Keratinocyte (primary cell): ENCODE measurements at regions not wholly inside any gene's neighbourhood (a gene's known extent, or its start where the extent isn't known, plus 50 kb on each side); places are given as distances from the start of the nearest gene placed in this dataset.

Experiments used
- DNase-seq: peaks from one replicate; pipeline ENCODE4 v3.0.0-alpha.2; 2011; ENCODE audit warnings: low read depth, missing footprints, low spot score
- FAIRE-seq: peaks from 2 replicates; lab custom pipeline; 2011; peaks lifted over from hg19 to GRCh38; lab: Jason Lieb, UNC
- H2AFZ ChIP-seq: 2 replicates; pipeline ENCODE4 v1.6.0; 2012; ENCODE audit warnings: low read length, control low read depth, inconsistent platforms; ENCODE audit not compliant: control insufficient read depth
- H3K27ac ChIP-seq: 2 replicates; pipeline ENCODE4 v1.5.1; 2011; ENCODE audit warnings: low read length; ENCODE audit not compliant: control insufficient read depth, insufficient read depth
- H3K27me3 ChIP-seq: 3 replicates; pipeline ENCODE4 v1.6.0; 2011; ENCODE audit warnings: low read length; ENCODE audit not compliant: control insufficient read depth, insufficient read depth; ENCODE audit errors: extremely low read depth
- H3K36me3 ChIP-seq, 2 experiments: 2 replicates in 1 of 2; 3 replicates in 1 of 2; pipeline ENCODE4 v1.5.1; 2011; ENCODE audit warnings: low read length in 2 of 2, mild to moderate bottlenecking in 1 of 2; ENCODE audit not compliant: control insufficient read depth in 2 of 2, insufficient read depth in 2 of 2; ENCODE audit errors: extremely low read depth in 1 of 2
- H3K4me1 ChIP-seq: 3 replicates; pipeline ENCODE4 v1.5.1; 2011; ENCODE audit warnings: low read length; ENCODE audit not compliant: control insufficient read depth, insufficient read depth; ENCODE audit errors: extremely low read depth
- H3K4me2 ChIP-seq: 3 replicates; pipeline ENCODE4 v1.6.0; 2011; ENCODE audit warnings: low read depth, low read length; ENCODE audit not compliant: control insufficient read depth, insufficient read depth; ENCODE audit errors: extremely low read depth
- H3K4me3 ChIP-seq, 3 experiments: fragments of 200-600 bp in 1 of 3; sonication (generic) in 1 of 3; 2 replicates in 2 of 3; 3 replicates in 1 of 3; pipeline ENCODE4 v1.5.1; 2011 to 2016; ENCODE audit warnings: low read length in 3 of 3, mild to moderate bottlenecking in 3 of 3, control low read depth in 2 of 3, inconsistent platforms in 1 of 3, low read depth in 1 of 3, mixed read lengths in 1 of 3, mixed run types in 1 of 3, moderate library complexity in 1 of 3; ENCODE audit not compliant: control insufficient read depth in 2 of 3, insufficient read depth in 2 of 3; ENCODE audit errors: extremely low read depth in 1 of 3
- H3K79me2 ChIP-seq: 2 replicates; pipeline ENCODE4 v1.6.0; 2012; ENCODE audit warnings: low read length; ENCODE audit not compliant: control insufficient read depth, insufficient read depth
- H3K9ac ChIP-seq: 3 replicates; pipeline ENCODE4 v1.6.0; 2011; ENCODE audit warnings: low read length; ENCODE audit not compliant: control insufficient read depth, insufficient read depth; ENCODE audit errors: extremely low read depth
- H3K9me1 ChIP-seq: 3 replicates; pipeline ENCODE4 v1.6.0; 2011; ENCODE audit warnings: low read length; ENCODE audit not compliant: control insufficient read depth, insufficient read depth; ENCODE audit errors: extremely low read depth
- H3K9me3 ChIP-seq: 2 replicates; pipeline ENCODE4 v1.5.1; 2012; ENCODE audit warnings: low read depth, low read length; ENCODE audit not compliant: control insufficient read depth
- H4K20me1 ChIP-seq: 3 replicates; pipeline ENCODE4 v1.6.0; 2011; ENCODE audit warnings: low read length; ENCODE audit not compliant: control insufficient read depth, insufficient read depth; ENCODE audit errors: extremely low read depth
- EZH2 ChIP-seq: IDR thresholded peaks from one replicate; pipeline ENCODE4 v1.6.1; 2012; ENCODE audit warnings: inconsistent platforms, mild to moderate bottlenecking, low read length, moderate library complexity
- dilution Hi-C: fragments of 300-500 bp; cut with MboI; formaldehyde crosslinking; loops from one replicate; pipeline ENCODE4 v1.7.0; 2020; ENCODE audit warnings: low sequenced_read_pairs; ENCODE audit not compliant: extremely low pct_ligation_motif_present
- TF ChIP-seq, protein P1 (sequence below), 3 experiments: IDR thresholded peaks in 1 of 3; conservative IDR thresholded peaks in 1 of 3; optimal IDR thresholded peaks in 1 of 3; 2 replicates in 2 of 3; 3 replicates in 1 of 3; pipeline versions ENCODE3 to v1.5.1; 2011; ENCODE audit warnings: low read length in 3 of 3, mild to moderate bottlenecking in 3 of 3, moderate library complexity in 2 of 3, control low read depth in 1 of 3, inconsistent platforms in 1 of 3; ENCODE audit not compliant: insufficient read depth in 2 of 3; ENCODE audit errors: extremely low read depth in 1 of 3

DNA sequence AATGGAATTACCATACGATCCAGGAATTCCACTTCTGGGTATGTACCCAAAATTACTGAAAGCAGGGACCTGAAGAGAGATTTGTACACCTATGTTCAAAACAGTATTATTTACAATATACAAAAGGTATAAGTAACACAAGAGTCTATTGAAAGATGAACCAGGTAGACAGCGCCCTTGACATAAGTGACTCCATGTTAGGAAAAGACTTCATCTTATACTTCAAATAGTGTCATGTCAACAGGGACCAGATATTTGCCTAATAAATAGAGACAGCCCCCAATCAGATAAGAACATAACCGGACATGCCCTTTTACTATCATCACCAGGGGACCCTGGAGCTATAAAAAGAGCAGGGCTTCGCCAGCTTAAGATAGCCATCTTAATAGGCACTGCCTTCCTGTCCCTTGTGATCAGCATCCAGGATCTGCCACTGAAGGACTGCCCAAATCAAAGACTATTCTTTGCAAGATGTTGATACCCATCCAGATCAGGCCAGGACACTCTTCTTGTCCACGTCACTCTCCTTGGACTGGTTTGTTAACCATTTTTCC is 309.0 kb upstream of the SULF2 start:
- Histone ChIP-seq H4K20me1 (no peaks in the 10 kb centered on the region), H3K9ac (no peak overlapping the region), H3K27ac (no peak overlapping the region), H3K9me3 (no peaks in the 10 kb centered on the region), H3K4me2 (no peak overlapping the region), H3K79me2 (no peaks in the 10 kb centered on the region), H3K9me1 (no peaks in the 10 kb centered on the region), H3K27me3 (peaks cover 5% of the 10 kb centered on the region), H2AFZ (no peak overlapping the region), H3K4me3 (no peak overlapping the region), H3K36me3 (no peaks in the 10 kb centered on the region), H3K4me1 (no peaks in the 10 kb centered on the region)
- no peak for TF ChIP-seq EZH2
- TF ChIP-seq, protein P1, sequence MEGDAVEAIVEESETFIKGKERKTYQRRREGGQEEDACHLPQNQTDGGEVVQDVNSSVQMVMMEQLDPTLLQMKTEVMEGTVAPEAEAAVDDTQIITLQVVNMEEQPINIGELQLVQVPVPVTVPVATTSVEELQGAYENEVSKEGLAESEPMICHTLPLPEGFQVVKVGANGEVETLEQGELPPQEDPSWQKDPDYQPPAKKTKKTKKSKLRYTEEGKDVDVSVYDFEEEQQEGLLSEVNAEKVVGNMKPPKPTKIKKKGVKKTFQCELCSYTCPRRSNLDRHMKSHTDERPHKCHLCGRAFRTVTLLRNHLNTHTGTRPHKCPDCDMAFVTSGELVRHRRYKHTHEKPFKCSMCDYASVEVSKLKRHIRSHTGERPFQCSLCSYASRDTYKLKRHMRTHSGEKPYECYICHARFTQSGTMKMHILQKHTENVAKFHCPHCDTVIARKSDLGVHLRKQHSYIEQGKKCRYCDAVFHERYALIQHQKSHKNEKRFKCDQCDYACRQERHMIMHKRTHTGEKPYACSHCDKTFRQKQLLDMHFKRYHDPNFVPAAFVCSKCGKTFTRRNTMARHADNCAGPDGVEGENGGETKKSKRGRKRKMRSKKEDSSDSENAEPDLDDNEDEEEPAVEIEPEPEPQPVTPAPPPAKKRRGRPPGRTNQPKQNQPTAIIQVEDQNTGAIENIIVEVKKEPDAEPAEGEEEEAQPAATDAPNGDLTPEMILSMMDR (optimal IDR thresholded peaks at IDR 0.05 in 1 of 3, IDR thresholded peaks at IDR 0.05 in 1 of 3, conservative IDR thresholded peaks at IDR 0.05 in 1 of 3; ENCODE audit: extremely low read depth in 1 of 3, insufficient read depth in 2 of 3, low read length in 3 of 3), result no peak
- dilution Hi-C loops, result no loop called here
- no peak for DNase-seq
- no peak for FAIRE-seq

DNA sequence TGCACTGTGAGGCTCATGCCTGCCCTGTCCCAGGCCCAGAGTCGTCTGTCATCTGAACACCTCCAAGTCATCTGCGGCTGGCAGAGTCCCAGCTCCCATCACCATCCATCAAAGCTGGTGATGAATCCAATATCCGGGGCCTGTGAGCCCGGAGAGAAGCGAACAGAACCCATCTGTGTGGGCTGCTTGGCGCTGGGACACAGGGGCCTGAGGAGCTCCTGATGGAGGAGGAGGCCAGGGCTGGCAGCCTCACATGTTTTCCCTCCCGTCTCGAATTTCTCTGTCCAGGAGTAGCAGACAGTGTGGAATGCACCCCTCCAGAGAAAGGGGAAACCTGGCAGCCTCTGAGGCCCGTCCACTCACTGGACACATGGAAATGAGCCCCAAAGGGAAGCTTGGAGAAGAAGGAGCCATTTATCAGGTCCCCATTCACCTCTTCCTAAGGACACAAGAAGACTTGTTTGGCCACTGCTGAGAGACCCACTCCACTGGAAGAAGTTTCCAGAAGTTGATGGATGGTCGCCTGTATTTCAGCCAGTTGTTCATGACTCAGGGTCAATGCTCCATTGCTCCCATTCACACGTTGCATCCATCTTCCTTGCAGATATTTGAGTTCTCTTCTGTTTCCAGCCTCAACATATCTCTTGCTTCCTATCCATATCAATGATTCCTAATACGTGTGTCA is 307.5 kb upstream of the SULF2 start:
- Histone ChIP-seq H3K9ac (no peak overlapping the region), H4K20me1 (no peaks in the 10 kb centered on the region), H3K27ac (no peak overlapping the region), H3K4me2 (no peak overlapping the region), H3K79me2 (no peaks in the 10 kb centered on the region), H3K4me3 (no peak overlapping the region), H3K4me1 (no peaks in the 10 kb centered on the region), H3K9me1 (no peaks in the 10 kb centered on the region), H3K36me3 (no peaks in the 10 kb centered on the region), H2AFZ (no peak overlapping the region), H3K9me3 (no peaks in the 10 kb centered on the region), H3K27me3 (peaks cover 5% of the 10 kb centered on the region)
- DNase-seq, result no peak
- TF ChIP-seq EZH2, result no peak
- TF ChIP-seq, protein P1 (optimal IDR thresholded peaks at IDR 0.05 in 1 of 3, IDR thresholded peaks at IDR 0.05 in 1 of 3, conservative IDR thresholded peaks at IDR 0.05 in 1 of 3; ENCODE audit: extremely low read depth in 1 of 3, insufficient read depth in 2 of 3, low read length in 3 of 3), result no peak
- FAIRE-seq, result no peak
- dilution Hi-C loops, result no loop called here
